ENCODE measurements at regions not wholly inside any gene's neighbourhood (a gene's known extent, or its start where the extent isn't known, plus 50 kb on each side); places are given as distances from the start of the nearest gene placed in this dataset.

GRCh38 chr2:201969241-201969937 lies 64.3 kb upstream of the FZD7 start:
- no peak for DNase-seq

DNA sequence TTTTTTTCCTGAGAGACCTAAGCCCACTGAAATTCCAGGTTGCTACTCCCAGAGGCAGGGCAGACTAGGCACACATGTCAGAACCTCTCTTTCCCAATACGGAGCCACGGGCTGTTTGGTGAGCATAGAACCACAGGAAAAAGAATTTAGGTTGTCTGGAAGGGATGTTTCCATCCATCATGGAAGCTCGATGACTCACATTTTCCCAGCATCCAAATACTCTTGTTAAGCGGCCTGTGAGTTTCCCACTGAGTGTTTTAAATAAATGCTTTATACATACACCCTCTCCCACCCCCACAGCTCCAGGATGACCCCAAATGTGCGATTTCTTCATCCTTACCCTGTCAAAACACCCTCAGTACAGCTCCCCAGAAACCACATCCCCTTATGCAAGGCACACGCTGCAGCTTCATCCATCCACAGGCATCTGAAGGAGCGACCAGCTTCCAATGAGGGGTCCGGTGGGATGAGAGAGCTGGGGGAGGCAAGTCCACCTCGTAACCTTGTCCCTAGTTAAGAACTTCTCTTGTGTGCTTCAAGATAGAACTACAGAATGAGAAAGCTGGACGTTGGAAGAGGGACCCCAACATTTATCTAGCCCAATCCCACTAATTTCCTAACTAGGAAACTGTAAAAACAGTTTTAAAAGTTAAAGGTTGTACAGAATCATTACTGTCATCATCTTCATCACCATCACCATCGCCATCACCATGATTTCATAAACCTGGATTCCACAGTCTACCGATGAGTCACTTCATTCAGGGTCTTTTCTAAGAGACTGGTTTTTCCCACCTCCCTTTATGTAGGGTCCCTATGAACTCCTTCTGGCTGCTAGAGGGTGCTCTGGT lies 63.5 kb upstream of the FZD7 start:
- DNase-seq, result no peak

DNA sequence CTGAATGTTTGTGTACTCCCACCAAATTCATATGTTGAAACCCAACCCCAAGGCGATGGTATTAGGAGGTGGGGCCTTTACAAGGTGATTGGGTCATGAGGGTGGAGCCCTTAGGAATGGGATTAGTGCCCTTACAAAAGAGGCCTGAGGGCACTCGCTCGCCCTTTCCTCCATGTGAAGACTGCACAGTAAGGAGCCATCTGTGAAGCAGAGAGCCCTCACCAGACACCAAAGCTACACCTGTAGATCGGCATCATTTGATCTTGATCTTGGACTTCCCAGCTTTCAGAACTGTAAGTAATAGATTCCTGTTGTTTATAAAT lies 62.9 kb upstream of the FZD7 start:
- no peak for DNase-seq

- no peak for DNase-seq
Observed at GRCh38 chr2:201971531-201972228, 62.0 kb upstream of the FZD7 start.

- no peak for DNase-seq
Observed at GRCh38 chr2:201972621-201973255, 60.9 kb upstream of the FZD7 start.

- no peak for DNase-seq
Observed at GRCh38 chr2:201973305-201973928, 60.2 kb upstream of the FZD7 start.

- DNase-seq, result no peak
Observed at GRCh38 chr2:201974171-201975100, 59.2 kb upstream of the FZD7 start.

DNA sequence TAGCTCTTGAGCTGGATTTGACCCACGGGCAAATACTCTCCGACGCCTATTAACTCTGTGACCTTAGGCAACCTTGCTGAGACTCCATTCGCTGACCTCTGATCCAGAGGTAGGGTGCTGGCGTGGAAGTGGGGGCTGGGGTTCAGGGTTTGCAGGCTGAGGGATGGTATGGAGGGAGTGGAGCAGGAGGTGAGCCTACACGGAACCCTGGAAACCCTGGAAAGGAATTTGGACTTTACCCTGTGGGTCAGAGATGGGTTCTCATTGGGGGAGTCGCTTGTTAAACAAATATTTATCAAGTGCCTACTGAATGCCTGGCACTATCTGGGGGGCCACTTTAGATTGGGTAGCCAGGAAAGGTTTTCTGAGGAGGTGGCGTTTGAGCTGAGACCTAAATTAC lies 58.2 kb upstream of the FZD7 start:
- DNase-seq, result no peak

GRCh38 chr2:201975964-201976612 lies 57.6 kb upstream of the FZD7 start:
- no peak for DNase-seq

DNA sequence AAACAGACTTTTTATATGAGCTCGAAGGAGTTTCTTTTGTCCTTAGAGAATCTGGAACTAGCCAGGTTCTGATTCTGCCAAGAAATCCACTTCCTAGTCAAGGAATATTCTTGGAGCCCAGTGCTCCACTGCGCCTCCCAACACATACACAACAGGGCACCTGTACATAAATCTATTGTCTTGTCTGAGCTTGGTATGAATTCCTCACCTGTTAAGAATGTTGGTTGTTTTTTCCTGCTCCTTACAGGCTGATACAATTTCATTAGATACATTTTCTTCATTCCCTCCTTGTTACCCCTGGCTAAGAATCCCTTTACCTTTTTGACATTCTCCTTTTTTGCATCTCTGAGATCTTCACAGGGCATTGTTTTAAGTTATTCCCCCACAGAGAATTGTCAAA lies 56.0 kb upstream of the FZD7 start:
- no peak for DNase-seq

GRCh38 chr2:201978333-201978732 lies 55.3 kb upstream of the FZD7 start:
- no peak for DNase-seq

DNA sequence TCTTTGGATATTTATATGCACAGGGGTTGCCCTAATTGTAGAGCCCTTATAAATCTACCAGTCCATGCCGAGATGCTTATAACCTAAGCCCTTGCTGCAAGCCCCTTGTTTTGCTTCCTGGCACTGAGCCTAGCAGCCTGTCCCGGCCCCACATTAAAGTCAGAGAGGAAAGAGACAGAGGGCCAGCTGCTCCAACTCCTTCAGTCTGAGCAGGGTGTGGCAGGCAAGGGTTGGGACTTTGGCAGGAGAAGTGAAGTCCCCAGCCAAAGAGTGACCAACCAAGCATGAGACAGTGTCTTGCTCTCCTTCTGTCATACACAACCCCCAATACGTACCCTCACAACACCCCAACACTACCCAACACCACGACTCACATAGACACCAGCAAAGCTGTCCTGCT lies 54.7 kb upstream of the FZD7 start:
- no peak for DNase-seq

DNA sequence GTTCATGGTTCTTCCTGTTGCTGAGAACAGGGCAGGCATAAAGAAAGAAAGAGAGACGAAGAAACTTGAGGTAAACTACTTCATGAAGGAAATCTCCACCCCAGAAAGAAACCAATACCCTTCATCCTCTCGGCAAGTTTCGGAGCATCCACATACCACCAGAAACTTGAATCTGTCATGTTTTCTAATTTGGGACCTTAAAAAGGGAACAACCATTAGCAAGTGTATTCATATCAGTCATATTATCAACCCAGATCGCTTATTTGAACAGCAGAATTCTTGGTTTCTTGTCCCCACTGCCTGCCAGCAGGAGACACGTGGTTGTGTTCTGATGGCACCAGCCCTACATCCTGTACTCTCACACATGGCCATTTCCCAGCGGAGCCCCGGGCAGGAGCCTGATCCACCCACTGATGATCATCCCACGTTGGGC lies 53.2 kb upstream of the FZD7 start:
- DNase-seq, result no peak

DNA sequence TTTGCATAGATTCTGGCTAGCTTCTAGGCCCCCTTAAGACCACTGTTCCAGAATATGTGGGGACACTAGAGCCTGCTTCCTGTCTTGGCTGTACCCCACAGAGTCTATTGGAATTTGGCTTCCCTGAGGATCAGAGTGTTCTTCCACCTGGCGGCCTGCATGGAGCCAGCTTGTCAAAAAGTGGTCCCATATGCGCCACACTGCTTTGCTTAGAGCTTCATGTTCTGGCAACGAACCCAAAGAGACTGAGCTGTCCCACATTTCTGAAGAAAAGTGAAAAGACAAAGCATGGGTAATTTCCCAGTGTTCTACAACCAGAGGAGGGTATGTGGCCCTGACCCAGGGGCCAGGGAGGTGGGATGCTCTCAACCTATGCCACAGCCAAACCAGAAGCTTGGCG lies 52.7 kb upstream of the FZD7 start:
- no peak for DNase-seq

- DNase-seq, result no peak
Observed at GRCh38 chr2:201983174-201983573, 50.5 kb upstream of the FZD7 start.

GRCh38 chr2:201983800-201984199 lies 49.9 kb upstream of the FZD7 start:
- DNase-seq, result no peak

Measured in CD4-positive, alpha-beta T cell treated with Interleukin-10 for 1 hour (primary cell).